GM21529 (cell line): ENCODE measurements at regions not wholly inside any gene's neighbourhood (a gene's known extent, or its start where the extent isn't known, plus 50 kb on each side); places are given as distances from the start of the nearest gene placed in this dataset.
"Not testable (repeated sequence)": the region's sequence is repeated elsewhere in the genome, so short reads cannot be mapped to it uniquely, and the experiment has no call there.

ENCODE experiments used
- ATAC-seq: cut with Tn5 transposase; IDR thresholded peaks from one replicate; pipeline ENCODE4 v1.9.1; 2021; ENCODE audit not compliant: unreplicated experiment

- no peak for ATAC-seq
Measured at GRCh38 chr21:27570306-27570868, 603.5 kb upstream of the ADAMTS5 start.

- ATAC-seq: no peak
Measured at GRCh38 chr21:27569831-27570230, 602.9 kb upstream of the ADAMTS5 start.

GRCh38 chr21:27569091-27569490 is 602.2 kb upstream of the ADAMTS5 start:
- no peak for ATAC-seq

GRCh38 chr21:27567381-27567780 is 600.5 kb upstream of the ADAMTS5 start:
- no peak for ATAC-seq

GRCh38 chr21:27566521-27566920 is 599.6 kb upstream of the ADAMTS5 start:
- ATAC-seq: no peak

- no peak for ATAC-seq
Measured at GRCh38 chr21:27565364-27565763, 598.5 kb upstream of the ADAMTS5 start.

GRCh38 chr21:27564684-27565301 is 597.9 kb upstream of the ADAMTS5 start:
- no peak for ATAC-seq

- ATAC-seq: no peak
Measured at GRCh38 chr21:27562303-27562702, 595.4 kb upstream of the ADAMTS5 start.

GRCh38 chr21:27561116-27561515 is 594.2 kb upstream of the ADAMTS5 start:
- ATAC-seq: no peak

- no peak for ATAC-seq
Measured at GRCh38 chr21:27557356-27557755, 590.5 kb upstream of the ADAMTS5 start.

- ATAC-seq: no peak
Measured at GRCh38 chr21:27555996-27556395, 589.1 kb upstream of the ADAMTS5 start.

GRCh38 chr21:27550287-27550686 is 583.4 kb upstream of the ADAMTS5 start:
- no peak for ATAC-seq

- ATAC-seq: no peak
Measured at GRCh38 chr21:27548486-27548885, 581.6 kb upstream of the ADAMTS5 start.

- no peak for ATAC-seq
Measured at GRCh38 chr21:27545754-27546349, 579.0 kb upstream of the ADAMTS5 start.

GRCh38 chr21:27542126-27542525 is 575.2 kb upstream of the ADAMTS5 start:
- not testable (repeated sequence) for ATAC-seq

GRCh38 chr21:27536319-27536718 is 569.4 kb upstream of the ADAMTS5 start:
- ATAC-seq: no peak

GRCh38 chr21:27535188-27535587 is 568.3 kb upstream of the ADAMTS5 start:
- no peak for ATAC-seq

- ATAC-seq: no peak
Measured at GRCh38 chr21:27534206-27534605, 567.3 kb upstream of the ADAMTS5 start.

GRCh38 chr21:27532076-27532475 is 565.2 kb upstream of the ADAMTS5 start:
- no peak for ATAC-seq

- ATAC-seq: no peak
Measured at GRCh38 chr21:27528697-27529096, 561.8 kb upstream of the ADAMTS5 start.

GRCh38 chr21:27526451-27526850 is 559.6 kb upstream of the ADAMTS5 start:
- ATAC-seq: no peak

- ATAC-seq: no peak
Measured at GRCh38 chr21:27525780-27526179, 558.9 kb upstream of the ADAMTS5 start.

GRCh38 chr21:27519361-27519760 is 552.5 kb upstream of the ADAMTS5 start:
- ATAC-seq: no peak
